ENCODE measurements at regions not wholly inside any gene's neighbourhood (a gene's known extent, or its start where the extent isn't known, plus 50 kb on each side); places are given as distances from the start of the nearest gene placed in this dataset.
"Not testable (repeated sequence)": the region's sequence is repeated elsewhere in the genome, so short reads cannot be mapped to it uniquely, and the experiment has no call there.

GRCh38 chr7:51850126-51850525 lies 533.5 kb upstream of the COBL start:
- no peaks in the 10 kb centered on the region for H3K36me3 ChIP-seq (ENCODE audit: low read depth)
- H3K9me3 ChIP-seq (ENCODE audit: severe bottlenecking) = no peaks in the 10 kb centered on the region
- H3K4me3 ChIP-seq (ENCODE audit: severe bottlenecking) = no peak overlapping the region
- DNase-seq (ENCODE audit: low spot score) = no peak
- TF ChIP-seq CTCF (IDR thresholded peaks at IDR 0.05; ENCODE audit: poor library complexity, severe bottlenecking) = no peak
- ATAC-seq (ENCODE audit: low read depth) = no peak
- H3K27me3 ChIP-seq (ENCODE audit: insufficient read depth, poor library complexity, severe bottlenecking) = no peaks in the 10 kb centered on the region
- H3K27ac ChIP-seq (ENCODE audit: poor library complexity, severe bottlenecking) = no peak overlapping the region
- no peaks in the 10 kb centered on the region for H3K4me1 ChIP-seq (ENCODE audit: insufficient read depth, poor library complexity, severe bottlenecking)

- ATAC-seq (ENCODE audit: low read depth) (peak; percentile 53; the same call in 1 of the 3 replicates), DNase-seq (ENCODE audit: low spot score) (no peak)
- H3K9me3 ChIP-seq (ENCODE audit: severe bottlenecking) = no peaks in the 10 kb centered on the region
- H3K27me3 ChIP-seq (ENCODE audit: insufficient read depth, poor library complexity, severe bottlenecking) = no peaks in the 10 kb centered on the region
- TF ChIP-seq CTCF (IDR thresholded peaks at IDR 0.05; ENCODE audit: poor library complexity, severe bottlenecking) = no peak
- H3K4me1 ChIP-seq (ENCODE audit: insufficient read depth, poor library complexity, severe bottlenecking) = no peaks in the 10 kb centered on the region
- H3K27ac ChIP-seq (ENCODE audit: poor library complexity, severe bottlenecking) = no peak overlapping the region
- H3K36me3 ChIP-seq (ENCODE audit: low read depth) = no peaks in the 10 kb centered on the region
- H3K4me3 ChIP-seq (ENCODE audit: severe bottlenecking) = no peak overlapping the region
Observed at GRCh38 chr7:51847461-51848134, 531.0 kb upstream of the COBL start.

- not testable (repeated sequence) for H3K27ac ChIP-seq (ENCODE audit: poor library complexity, severe bottlenecking); DNase-seq (ENCODE audit: low spot score); H3K36me3 ChIP-seq (ENCODE audit: low read depth); H3K4me1 ChIP-seq (ENCODE audit: insufficient read depth, poor library complexity, severe bottlenecking); H3K9me3 ChIP-seq (ENCODE audit: severe bottlenecking); ATAC-seq (ENCODE audit: low read depth); H3K4me3 ChIP-seq (ENCODE audit: severe bottlenecking); H3K27me3 ChIP-seq (ENCODE audit: insufficient read depth, poor library complexity, severe bottlenecking)
Observed at GRCh38 chr7:51839130-51839529, 522.5 kb upstream of the COBL start.

GRCh38 chr7:51827631-51828030 lies 511.0 kb upstream of the COBL start:
- no peak for DNase-seq (ENCODE audit: low spot score)
- no peak overlapping the region for H3K4me3 ChIP-seq (ENCODE audit: severe bottlenecking)

GRCh38 chr7:51824050-51824449 lies 507.4 kb upstream of the COBL start:
- no peak for ATAC-seq (ENCODE audit: low read depth)
- no peaks in the 10 kb centered on the region for H3K27me3 ChIP-seq (ENCODE audit: insufficient read depth, poor library complexity, severe bottlenecking)
- H3K9me3 ChIP-seq (ENCODE audit: severe bottlenecking) = no peaks in the 10 kb centered on the region
- no peaks in the 10 kb centered on the region for H3K36me3 ChIP-seq (ENCODE audit: low read depth)
- no peak overlapping the region for H3K4me3 ChIP-seq (ENCODE audit: severe bottlenecking)
- no peak for TF ChIP-seq CTCF (IDR thresholded peaks at IDR 0.05; ENCODE audit: poor library complexity, severe bottlenecking)
- no peak overlapping the region for H3K27ac ChIP-seq (ENCODE audit: poor library complexity, severe bottlenecking)
- no peak for DNase-seq (ENCODE audit: low spot score)
- H3K4me1 ChIP-seq (ENCODE audit: insufficient read depth, poor library complexity, severe bottlenecking) = no peaks in the 10 kb centered on the region

More at GRCh38 chr7:51827631-51828030, 511.0 kb upstream of the COBL start:
- H3K36me3 ChIP-seq (ENCODE audit: low read depth) = no peaks in the 10 kb centered on the region
- no peaks in the 10 kb centered on the region for H3K4me1 ChIP-seq (ENCODE audit: insufficient read depth, poor library complexity, severe bottlenecking)
- no peak for ATAC-seq (ENCODE audit: low read depth)
- no peaks in the 10 kb centered on the region for H3K27me3 ChIP-seq (ENCODE audit: insufficient read depth, poor library complexity, severe bottlenecking)
- TF ChIP-seq CTCF (IDR thresholded peaks at IDR 0.05; ENCODE audit: poor library complexity, severe bottlenecking) = no peak
- H3K9me3 ChIP-seq (ENCODE audit: severe bottlenecking) = no peaks in the 10 kb centered on the region
- H3K27ac ChIP-seq (ENCODE audit: poor library complexity, severe bottlenecking) = no peak overlapping the region

All from RWPE2 (cell line).